Hematopoietic multipotent progenitor cell treated with erythropoietin and hydrocortisone succinate and interleukin-3 and kit ligand, for 15 days (in vitro differentiated cells): ENCODE measurements at regions not wholly inside any gene's neighbourhood (a gene's known extent, or its start where the extent isn't known, plus 50 kb on each side); places are given as distances from the start of the nearest gene placed in this dataset.

Experiments
- DNase-seq: peaks from one replicate; pipeline ENCODE4 v3.0.0-alpha.2; 2015; ENCODE audit warnings: low spot score

DNA sequence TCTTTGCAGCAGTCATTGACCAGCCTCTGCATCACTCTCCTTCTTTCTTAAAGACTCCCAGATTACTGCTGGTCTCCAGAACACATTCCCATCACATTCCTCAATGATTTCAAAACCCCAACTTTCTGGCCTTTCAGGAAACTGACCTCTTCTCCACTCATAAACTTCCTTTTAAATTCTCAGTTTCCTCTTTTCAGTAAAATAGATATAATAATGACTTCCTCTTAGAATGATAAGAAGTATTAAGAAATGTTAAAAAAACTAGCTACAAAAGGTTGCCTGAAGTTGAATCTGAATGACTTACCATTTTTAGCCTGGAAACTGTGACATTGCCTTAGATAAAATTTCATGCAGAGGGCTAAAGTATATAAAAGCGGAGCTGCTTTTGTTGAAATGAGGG is 239.3 kb downstream of the OGFRL1 start:
- no peak for DNase-seq

GRCh38 chr6:71529026-71529425 is 240.4 kb downstream of the OGFRL1 start:
- no peak for DNase-seq

DNA sequence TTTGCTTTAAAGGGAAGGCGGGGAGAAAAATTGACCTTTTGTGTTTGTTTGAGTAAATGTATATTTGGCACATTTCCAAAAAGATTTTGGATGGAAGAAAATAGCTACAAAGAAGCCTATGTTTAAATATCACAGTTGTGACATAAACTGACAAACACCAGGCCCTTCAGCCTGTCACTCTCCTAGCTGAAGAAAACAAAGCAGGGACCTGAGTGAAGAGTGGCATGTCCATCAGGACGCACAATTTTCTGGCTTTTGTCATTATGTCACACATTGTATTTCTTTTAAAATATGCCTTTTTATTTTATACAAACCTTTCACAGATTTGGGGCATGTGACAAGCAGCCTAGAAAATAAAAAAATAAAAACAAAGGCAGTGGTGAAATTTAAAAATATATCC is 241.2 kb downstream of the OGFRL1 start:
- no peak for DNase-seq

DNA sequence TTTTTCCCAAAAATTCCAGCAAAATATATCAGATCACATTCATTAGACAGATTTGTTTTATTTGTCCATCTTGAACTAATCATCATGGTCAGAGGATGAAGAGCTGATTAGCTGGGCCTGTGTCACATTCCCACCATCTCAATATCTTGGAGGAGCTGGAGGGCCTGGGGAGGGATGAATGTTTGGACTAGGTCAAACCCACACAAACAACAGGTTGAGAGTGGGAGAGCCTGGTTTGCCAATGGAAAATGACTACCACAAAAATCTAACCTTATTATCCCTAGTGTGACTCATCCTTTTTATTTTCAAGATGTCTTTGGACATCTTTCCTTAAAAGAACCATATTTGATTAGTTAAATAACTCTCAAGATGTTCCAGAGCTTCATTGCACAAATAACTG is 242.4 kb downstream of the OGFRL1 start:
- no peak for DNase-seq

DNA sequence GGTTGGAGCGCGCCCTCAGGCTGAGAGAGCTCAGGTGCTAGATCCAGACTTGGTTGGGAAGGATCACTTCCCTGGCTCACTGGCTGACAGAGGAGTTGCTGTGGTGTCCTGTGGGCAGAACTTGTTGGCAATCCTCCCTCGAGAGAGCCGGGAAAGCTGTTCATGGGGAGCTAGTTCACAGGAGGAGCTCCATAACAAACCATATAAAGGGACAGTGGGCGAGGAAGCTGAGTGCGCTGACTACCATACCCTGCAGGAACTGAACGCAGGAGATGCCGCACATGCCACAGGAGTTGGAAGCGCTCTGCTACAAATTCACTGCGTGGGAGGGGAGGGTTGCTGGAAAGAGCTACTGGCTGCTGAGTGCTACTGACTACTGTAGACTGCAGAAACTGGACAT is 243.2 kb downstream of the OGFRL1 start:
- no peak for DNase-seq

DNA sequence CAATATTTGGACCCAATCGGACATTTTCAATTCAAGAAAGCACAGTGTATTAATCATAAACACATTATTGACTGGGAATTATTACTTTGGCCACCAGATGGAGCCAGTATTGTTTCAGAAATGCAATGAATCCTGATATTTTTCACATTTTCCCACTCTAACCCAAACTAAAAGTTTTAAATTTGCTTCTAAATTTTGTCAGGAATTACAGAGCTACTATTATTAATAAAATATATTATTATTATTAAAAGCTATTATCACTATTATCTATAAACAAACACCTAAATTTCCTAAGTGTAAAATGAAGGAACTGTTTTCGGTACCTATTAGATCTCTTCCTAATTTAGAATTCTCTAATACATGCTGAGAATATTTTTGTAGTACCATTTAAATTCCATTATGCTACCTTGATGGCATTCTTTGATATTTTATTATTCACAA is 245.3 kb downstream of the OGFRL1 start:
- peak; percentile 2 for DNase-seq

DNA sequence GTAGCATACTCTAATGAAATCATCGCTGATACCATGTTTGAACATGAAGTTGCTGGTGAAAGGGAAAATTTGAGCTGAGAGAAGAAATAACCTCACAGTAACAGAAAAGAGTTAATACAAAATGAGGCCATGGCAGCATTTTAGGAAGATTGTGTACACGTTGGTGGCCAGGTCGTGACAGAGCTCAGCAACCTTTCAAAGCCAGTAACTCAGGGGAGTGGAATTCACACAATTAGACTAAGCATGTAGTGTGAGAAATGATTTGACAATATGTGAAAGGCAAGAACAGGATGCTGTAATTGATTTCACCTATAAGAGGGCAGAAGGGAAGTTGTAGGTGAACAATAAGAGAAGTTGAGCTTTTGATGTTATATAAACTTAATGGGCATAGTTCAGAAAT is 246.3 kb downstream of the OGFRL1 start:
- no peak for DNase-seq

DNA sequence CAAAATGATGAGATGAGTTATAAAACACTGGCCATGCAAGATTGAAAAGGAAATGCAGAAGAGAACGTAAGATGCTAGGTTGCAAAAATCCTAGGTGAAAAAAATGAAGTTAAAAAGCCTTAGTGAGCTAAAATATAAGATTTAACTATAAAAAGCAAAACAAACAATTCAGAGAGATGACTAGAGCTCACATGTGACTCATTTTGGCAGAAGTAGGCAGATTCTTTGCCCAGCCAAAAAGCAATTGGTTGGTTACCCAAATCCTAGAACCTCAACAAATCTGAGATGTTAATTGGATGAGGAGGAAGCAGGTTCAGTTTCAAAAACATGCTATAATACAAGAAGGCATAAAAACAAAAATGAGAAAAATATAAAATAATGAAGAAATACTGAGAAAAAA is 249.1 kb downstream of the OGFRL1 start:
- no peak for DNase-seq

DNA sequence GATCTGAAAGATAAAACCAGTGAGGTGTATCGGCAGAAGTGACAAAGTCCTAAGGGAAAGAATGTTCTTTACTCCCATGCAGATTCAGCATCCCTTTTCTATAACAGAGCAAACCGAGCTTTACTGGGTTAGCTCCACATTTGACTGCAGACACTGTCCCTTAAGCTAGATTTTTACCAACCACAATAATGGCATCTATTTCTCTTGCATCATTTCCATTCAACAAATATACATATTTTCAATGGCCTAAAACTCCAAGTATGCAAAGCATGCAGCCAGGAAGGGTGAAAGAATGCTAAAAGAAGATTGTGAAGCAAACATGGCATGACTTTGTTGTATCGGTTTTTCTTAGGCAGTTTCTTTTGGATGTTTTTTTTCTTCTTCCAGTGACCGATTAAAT is 255.4 kb downstream of the OGFRL1 start:
- DNase-seq, result no peak

DNA sequence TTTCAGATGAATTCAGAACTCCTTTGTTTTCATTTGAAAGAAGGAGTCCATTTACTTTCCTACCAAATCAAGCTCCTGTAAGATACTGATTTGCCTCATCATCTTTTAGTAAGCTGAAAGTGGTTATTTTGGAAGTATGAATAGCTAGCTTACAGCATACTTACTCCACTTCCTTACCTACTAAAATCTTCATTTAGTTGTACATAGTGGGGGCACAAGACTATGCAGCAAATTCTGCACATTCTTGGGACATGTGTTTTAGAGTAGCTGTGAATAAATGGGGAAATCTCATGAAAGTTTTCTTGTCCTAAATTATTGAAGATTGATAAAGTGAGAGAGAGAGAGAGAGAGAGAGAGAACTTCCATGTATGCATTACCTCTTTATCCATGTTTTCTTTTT is 256.3 kb downstream of the OGFRL1 start:
- no peak for DNase-seq

DNA sequence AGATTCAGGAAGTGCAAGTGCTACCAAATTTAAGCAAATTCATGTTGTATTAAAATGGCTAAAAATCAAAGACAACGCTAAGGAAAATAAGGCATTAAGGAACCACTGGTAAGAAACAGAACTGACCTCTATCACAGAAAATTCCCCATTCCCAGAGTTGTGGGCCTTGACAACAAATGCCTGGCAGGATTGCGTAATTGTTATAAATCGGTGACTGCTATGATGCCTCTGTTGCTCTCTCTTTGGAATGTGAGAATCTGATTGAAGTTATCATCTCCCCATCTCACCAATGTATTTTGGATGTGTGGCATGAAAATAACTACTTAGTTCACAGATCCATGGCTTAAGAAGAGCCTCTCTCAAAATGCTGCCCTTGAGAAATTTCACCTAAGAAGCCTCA is 257.3 kb downstream of the OGFRL1 start:
- DNase-seq, result no peak

DNA sequence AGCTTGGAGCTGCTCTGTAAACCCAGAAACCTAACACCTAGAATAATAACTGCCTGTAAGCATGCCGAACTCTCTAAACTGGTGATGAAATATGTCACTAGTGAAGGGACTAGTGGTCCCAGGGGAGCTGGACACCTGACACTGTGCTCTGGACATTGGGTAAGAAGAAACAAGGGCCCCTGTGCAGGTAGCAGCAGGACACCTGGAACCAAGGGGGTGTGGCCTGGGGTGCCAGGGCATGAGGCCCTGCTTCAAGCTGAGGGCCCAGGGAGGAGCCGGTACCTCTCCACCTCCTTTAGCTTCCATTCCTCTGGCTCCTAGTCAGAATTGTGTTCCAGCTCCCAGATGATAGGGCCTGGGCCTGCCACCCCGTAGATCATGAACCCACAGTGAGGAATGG is 263.2 kb downstream of the OGFRL1 start:
- no peak for DNase-seq

DNA sequence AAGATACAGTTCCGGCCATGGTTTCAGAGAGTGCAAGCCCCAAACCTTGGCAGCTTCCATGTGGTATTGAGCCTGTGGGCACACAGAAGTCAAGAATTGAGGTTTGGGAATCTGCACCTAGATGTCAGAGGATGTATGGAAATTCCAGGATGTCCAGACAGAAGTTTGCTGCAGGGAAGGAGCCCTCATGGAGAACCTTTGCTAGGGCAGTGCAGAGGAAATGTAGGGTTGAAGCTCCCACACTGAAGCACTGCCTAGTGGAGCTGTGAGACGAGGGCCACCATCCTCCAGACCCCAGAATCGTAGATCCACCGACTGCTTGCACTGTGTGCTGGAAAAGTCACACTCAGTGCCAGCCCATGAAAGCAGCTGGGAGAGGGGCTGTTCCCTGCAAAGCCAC is 267.5 kb downstream of the OGFRL1 start:
- DNase-seq, result no peak

DNA sequence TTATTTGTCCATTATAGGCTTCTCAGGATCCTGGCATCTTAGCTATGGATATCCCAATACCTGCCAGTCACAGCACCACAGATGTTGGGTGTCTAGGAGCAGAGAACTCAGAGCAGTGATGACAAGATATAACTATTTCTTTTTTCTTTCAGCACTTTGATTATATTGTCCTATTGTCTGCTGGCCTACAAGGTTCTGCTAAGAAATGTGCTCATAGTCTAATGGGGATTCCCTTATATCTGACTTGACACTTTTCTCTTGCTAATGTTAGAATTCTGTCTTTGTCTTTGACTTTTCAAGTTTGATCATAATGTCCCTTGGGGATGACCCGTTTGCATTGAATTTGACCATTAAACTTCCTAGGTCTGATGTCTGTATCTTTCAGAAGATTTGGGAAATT is 270.4 kb downstream of the OGFRL1 start:
- DNase-seq, result no peak

DNA sequence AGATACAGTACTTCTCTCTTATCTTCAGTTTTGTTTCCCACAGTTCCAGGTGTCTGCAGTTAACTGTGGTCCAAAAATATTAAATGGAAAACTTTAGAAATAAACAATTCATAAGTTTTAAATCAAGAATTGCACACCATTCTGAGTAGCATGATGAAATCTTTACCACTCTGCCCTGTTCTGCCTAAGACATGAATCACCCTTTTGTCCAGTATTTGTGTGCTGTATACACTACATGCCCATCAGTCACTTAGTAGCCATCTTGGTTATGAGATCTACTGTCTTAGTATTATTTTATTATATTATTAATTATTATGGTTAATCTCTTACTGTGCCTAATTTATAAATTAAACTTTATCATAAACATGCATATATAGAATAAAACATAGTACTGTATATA is 279.0 kb downstream of the OGFRL1 start:
- no peak for DNase-seq

DNA sequence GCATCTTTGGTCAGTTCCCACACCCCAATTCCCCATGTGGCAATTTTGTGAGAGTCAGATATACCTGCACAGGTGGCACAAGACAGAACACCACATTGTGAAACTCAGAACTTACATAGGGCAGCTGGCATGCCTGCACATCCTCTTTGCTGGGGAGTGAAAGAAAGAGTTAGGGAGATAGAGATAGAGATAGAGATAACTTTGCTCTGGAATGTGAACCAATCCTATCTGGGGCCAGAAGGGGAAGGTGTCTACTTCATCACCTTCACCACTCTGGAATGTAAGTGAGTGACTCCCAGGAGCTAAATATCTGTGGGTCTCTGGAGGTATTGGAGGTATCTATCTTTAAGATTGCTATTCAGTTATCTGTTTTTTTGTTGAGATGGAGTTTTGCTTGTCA is 289.2 kb downstream of the OGFRL1 start:
- no peak for DNase-seq

GRCh38 chr6:71579902-71580301 is 291.3 kb downstream of the OGFRL1 start:
- DNase-seq, result no peak

- DNase-seq, result no peak
Observed at GRCh38 chr6:71582820-71583219, 294.2 kb downstream of the OGFRL1 start.

GRCh38 chr6:71584712-71585436 is 296.3 kb downstream of the OGFRL1 start:
- no peak for DNase-seq

DNA sequence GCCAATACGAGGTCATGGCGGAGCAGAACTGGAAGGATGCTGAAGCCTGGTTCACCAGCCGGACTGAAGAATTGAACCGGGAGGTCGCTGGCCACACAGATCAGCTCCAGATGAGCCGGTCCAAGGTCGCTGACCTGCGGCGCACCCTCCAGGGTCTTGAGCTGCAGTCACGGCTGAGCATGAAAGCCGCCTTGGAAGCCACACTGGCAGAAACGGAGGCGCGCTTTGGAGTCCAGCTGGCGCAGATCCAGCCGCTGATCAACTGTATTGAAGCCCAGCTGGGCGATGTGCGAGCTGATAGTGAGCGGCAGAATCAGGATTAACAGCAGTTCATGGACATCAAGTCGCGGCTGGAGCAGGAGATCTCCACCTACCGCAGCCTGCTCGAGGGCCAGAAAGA is 296.9 kb downstream of the OGFRL1 start:
- DNase-seq, result no peak

- no peak for DNase-seq
Observed at GRCh38 chr6:71588490-71588889, 297.9 kb upstream of the RIMS1 start.

DNA sequence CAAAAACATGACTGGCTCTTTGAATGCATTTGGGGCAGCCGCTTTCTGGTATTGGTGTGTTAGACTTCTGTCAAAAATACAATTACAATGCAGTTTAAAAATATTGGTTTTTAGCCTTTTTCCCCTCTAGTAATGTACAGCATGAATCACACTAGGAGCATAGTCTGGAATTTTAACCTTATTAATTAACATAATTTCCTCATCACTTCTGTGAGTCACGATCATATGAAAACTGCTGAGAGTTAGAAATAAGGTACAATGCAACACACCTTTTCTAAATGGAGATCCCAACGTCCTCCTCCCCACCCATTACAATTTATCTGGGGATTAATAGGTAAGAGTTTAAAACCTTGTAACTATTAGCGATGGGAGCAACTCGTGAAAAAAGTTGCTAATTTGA is 297.1 kb upstream of the RIMS1 start:
- no peak for DNase-seq

GRCh38 chr6:71592643-71593042 is 293.7 kb upstream of the RIMS1 start:
- DNase-seq, result no peak

DNA sequence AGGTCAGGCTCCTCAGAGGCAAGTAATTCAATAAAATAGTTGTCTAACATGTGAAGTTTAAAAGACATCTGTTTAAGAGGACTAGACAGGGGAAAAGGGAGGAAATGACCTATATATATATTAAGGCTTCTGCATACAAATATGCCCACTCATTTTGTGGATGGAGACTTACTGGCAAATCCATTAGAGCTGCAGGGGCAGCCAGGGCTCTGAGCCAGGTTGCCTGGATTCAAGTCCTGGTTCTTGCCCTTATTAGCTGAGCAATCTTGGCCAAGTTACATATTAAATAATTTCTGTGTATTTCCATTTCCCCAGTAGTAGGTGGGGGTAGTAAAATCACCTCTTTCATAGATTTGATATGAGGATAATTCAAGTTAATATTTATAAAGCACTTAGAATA is 287.0 kb upstream of the RIMS1 start:
- no peak for DNase-seq
